ENCODE measurements at regions not wholly inside any gene's neighbourhood (a gene's known extent, or its start where the extent isn't known, plus 50 kb on each side); places are given as distances from the start of the nearest gene placed in this dataset.

DNA sequence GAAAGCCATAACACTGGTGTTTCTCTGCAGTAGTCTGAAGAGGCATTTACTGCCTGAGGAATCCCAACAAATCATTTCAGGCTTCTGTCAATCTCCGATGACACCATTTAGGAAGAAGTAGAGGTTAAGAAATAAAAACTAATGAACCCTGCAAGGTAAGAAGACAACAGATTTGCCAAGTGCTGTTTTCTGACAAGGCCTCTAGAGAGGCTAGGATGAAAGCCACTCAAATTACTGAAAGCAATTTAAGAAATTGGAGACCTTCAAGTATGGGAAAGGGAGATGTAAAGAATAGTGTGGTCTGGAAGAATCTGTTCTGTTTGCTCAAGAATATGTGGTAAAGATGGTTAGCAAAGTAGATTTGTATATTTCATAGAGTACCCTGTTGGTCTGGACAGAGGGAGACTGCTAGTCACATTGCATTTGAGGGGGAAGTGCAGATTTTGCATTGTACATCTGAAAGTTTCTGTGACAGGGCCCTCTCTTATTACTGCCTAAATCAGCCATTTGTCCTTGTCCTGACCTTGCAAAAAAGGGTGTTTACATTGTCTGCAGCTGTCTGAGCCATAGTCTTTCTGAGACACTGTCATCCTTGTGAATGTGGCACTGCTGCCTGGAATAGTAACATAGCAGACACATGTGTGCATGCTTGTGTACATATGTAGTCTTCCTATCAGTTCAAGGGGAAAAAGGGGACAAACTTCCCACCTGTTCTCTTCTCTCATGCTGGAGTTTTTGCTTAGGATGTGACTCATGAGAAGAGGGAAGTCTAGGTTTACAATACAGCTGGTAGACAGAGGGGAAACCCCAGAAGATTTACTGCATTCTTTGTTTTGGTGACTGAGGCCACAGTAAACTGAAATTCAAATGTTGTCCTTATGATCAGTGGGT lies 640.2 kb upstream of the KIRREL3 start:
- Mint-ChIP-seq H3K27ac (ENCODE audit: unreplicated experiment) (no peak overlapping the region), H3K9me3 (ENCODE audit: low read depth) (no peaks in the 10 kb centered on the region), H3K27me3 (ENCODE audit: low read depth) (no peaks in the 10 kb centered on the region), H3K36me3 (ENCODE audit: low read depth) (no peaks in the 10 kb centered on the region), H3K4me1 (ENCODE audit: low read depth) (no peaks in the 10 kb centered on the region), H3K4me3 (ENCODE audit: unreplicated experiment) (no peak overlapping the region)
- TF ChIP-seq, protein P1, sequence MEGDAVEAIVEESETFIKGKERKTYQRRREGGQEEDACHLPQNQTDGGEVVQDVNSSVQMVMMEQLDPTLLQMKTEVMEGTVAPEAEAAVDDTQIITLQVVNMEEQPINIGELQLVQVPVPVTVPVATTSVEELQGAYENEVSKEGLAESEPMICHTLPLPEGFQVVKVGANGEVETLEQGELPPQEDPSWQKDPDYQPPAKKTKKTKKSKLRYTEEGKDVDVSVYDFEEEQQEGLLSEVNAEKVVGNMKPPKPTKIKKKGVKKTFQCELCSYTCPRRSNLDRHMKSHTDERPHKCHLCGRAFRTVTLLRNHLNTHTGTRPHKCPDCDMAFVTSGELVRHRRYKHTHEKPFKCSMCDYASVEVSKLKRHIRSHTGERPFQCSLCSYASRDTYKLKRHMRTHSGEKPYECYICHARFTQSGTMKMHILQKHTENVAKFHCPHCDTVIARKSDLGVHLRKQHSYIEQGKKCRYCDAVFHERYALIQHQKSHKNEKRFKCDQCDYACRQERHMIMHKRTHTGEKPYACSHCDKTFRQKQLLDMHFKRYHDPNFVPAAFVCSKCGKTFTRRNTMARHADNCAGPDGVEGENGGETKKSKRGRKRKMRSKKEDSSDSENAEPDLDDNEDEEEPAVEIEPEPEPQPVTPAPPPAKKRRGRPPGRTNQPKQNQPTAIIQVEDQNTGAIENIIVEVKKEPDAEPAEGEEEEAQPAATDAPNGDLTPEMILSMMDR (IDR thresholded peaks at IDR 0.05), result no peak
- no peak for DNase-seq (ENCODE audit: low spot score)

DNA sequence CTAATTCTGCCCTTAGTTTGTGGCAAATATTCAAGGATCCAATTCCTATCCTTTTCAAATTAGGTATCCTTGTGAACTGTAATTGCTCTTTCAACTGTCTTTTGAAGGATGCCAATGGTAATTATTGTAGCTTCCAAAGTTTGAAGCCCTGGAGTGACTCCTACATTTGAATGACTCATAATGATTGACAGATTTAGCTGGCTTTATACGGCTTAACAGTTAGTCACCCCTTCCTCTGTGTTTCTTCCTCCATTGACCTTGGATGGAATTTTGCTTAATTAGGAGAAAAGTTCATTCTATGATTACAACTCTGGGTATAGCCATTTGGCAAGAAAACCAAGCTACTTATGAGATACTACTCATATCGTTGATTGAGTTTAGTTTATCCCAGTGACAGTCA lies 639.3 kb upstream of the KIRREL3 start:
- no peaks in the 10 kb centered on the region for H3K36me3 Mint-ChIP-seq (ENCODE audit: low read depth)
- no peak overlapping the region for H3K27ac Mint-ChIP-seq (ENCODE audit: unreplicated experiment)
- no peaks in the 10 kb centered on the region for H3K4me1 Mint-ChIP-seq (ENCODE audit: low read depth)
- H3K4me3 Mint-ChIP-seq (ENCODE audit: unreplicated experiment), result no peak overlapping the region
- TF ChIP-seq, protein P1 (IDR thresholded peaks at IDR 0.05), result no peak
- DNase-seq (ENCODE audit: low spot score), result no peak
- no peaks in the 10 kb centered on the region for H3K27me3 Mint-ChIP-seq (ENCODE audit: low read depth)
- H3K9me3 Mint-ChIP-seq (ENCODE audit: low read depth), result no peaks in the 10 kb centered on the region

DNA sequence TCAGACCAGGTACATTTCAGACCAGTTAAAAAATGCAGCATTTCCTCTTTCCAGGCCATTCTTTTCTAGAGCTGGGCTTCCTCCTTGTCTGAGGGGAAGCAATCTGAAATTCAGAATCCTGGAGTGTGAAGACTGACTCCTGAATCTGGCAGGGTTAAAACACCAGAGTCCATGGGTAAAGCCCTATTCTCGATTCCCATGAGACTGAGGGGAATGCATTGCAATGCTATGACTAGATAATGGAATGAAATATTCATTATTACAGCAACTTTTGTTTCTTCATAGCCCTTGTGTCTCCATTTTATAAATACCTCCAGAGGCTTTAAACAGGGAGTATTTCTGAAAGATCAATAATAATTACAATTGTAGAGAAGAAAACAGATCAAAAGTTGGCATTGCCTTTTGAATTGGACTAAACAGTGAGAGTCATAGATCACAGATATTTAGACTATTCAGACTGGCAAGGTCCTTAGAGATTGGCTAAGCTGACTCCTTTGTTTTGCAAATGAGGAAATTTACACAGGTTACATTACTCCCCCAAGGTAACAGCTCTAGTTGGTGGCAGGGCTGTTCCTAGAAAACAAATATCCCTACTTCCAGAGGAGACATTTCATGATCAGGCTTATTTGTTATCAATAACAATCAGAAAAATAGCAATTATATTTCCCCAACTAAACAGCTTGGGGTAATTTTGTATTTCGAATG lies 632.6 kb upstream of the KIRREL3 start:
- no peaks in the 10 kb centered on the region for H3K4me1 Mint-ChIP-seq (ENCODE audit: low read depth)

DNA sequence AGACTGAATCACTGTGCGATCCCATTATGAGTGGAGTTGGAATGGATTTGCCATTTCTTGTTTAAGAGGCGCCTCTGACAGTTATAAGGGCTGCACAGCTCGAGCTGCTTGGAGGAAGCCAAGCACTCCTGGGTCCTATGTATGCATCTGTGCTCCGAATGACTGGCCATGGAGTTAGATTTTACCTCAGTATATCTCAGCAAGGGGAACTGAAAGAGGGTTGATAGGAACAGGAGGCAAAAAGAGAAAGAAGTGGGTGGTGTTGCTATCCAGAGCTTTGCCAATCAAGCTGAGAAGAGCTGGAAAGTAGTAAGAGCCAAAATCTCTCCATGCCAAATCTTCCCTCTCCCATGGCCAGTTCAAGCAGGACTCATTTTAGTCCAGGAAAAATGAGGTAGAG lies 632.0 kb upstream of the KIRREL3 start:
- H3K9me3 Mint-ChIP-seq (ENCODE audit: low read depth), result no peaks in the 10 kb centered on the region
- DNase-seq (ENCODE audit: low spot score), result no peak
- H3K4me1 Mint-ChIP-seq (ENCODE audit: low read depth), result no peaks in the 10 kb centered on the region
- no peak overlapping the region for H3K27ac Mint-ChIP-seq (ENCODE audit: unreplicated experiment)
- no peaks in the 10 kb centered on the region for H3K36me3 Mint-ChIP-seq (ENCODE audit: low read depth)
- H3K27me3 Mint-ChIP-seq (ENCODE audit: low read depth), result peaks cover 1% of the 10 kb centered on the region
- no peak overlapping the region for H3K4me3 Mint-ChIP-seq (ENCODE audit: unreplicated experiment)
- TF ChIP-seq, protein P1 (IDR thresholded peaks at IDR 0.05), result no peak

More for the DNA sequence above, 632.6 kb upstream of the KIRREL3 start:
- H3K27ac Mint-ChIP-seq (ENCODE audit: unreplicated experiment), result no peak overlapping the region
- H3K4me3 Mint-ChIP-seq (ENCODE audit: unreplicated experiment), result no peak overlapping the region
- TF ChIP-seq, protein P1 (IDR thresholded peaks at IDR 0.05), result no peak
- no peaks in the 10 kb centered on the region for H3K36me3 Mint-ChIP-seq (ENCODE audit: low read depth)
- no peak for DNase-seq (ENCODE audit: low spot score)
- H3K27me3 Mint-ChIP-seq (ENCODE audit: low read depth), result peaks cover 1% of the 10 kb centered on the region
- no peaks in the 10 kb centered on the region for H3K9me3 Mint-ChIP-seq (ENCODE audit: low read depth)

DNA sequence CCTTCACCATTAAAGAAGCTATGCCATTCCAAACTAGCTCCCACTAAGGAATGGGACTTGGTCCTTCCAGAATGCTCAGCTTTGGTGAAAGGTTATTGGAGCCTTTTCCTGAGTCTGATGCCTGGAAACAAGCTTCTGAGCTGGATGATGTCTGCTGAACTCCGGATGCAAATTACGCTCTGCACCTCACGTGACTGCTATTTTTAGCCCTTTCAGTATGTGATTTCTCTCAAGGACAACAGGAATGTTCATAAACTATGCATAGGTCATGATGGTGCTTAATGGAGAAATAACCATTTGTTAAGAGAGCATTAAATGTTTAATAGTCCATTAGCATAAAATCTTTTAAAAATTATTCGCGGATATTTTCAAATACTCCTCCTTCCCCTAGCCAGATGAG lies 631.4 kb upstream of the KIRREL3 start:
- no peak for DNase-seq (ENCODE audit: low spot score)
- peaks cover 1% of the 10 kb centered on the region for H3K27me3 Mint-ChIP-seq (ENCODE audit: low read depth)

More for the DNA sequence above, 631.4 kb upstream of the KIRREL3 start:
- Mint-ChIP-seq H3K9me3 (ENCODE audit: low read depth) (no peaks in the 10 kb centered on the region), H3K4me3 (ENCODE audit: unreplicated experiment) (no peak overlapping the region), H3K36me3 (ENCODE audit: low read depth) (no peaks in the 10 kb centered on the region), H3K4me1 (ENCODE audit: low read depth) (no peaks in the 10 kb centered on the region), H3K27ac (ENCODE audit: unreplicated experiment) (no peak overlapping the region)
- TF ChIP-seq, protein P1 (IDR thresholded peaks at IDR 0.05), result no peak
